DND-41 (cell line): ENCODE measurements at regions not wholly inside any gene's neighbourhood (a gene's known extent, or its start where the extent isn't known, plus 50 kb on each side); places are given as distances from the start of the nearest gene placed in this dataset.
A peak's percentile ranks its signal among the peaks of the same experiment; 100 is the strongest.

Experiments used
- ATAC-seq: fragments of 200-7000 bp; cut with Tn5 transposase; 3 replicates; pipeline ENCODE4 v1.9.1; 2021; ENCODE audit warnings: low read depth; ENCODE audit not compliant: insufficient read depth
- DNase-seq: peaks from one replicate; pipeline ENCODE4 v3.0.0-alpha.2; 2020
- H2AFZ ChIP-seq: 2 replicates; pipeline ENCODE4 v1.6.0; 2012; ENCODE audit warnings: low read depth, low read length
- H3K27ac ChIP-seq: 2 replicates; pipeline ENCODE4 v1.5.1; 2012; ENCODE audit warnings: low read length, inconsistent platforms
- H3K27me3 ChIP-seq: fragments of 200-600 bp; sonication (generic); 2 replicates; pipeline ENCODE4 v1.6.0; 2012; ENCODE audit warnings: low read length, mild to moderate bottlenecking, inconsistent platforms; ENCODE audit not compliant: insufficient read depth, poor library complexity
- H3K36me3 ChIP-seq: 2 replicates; pipeline ENCODE4 v1.5.1; 2012; ENCODE audit warnings: low read length, inconsistent platforms; ENCODE audit not compliant: insufficient read depth
- H3K4me1 ChIP-seq: 2 replicates; pipeline ENCODE4 v1.5.1; 2012; ENCODE audit warnings: mild to moderate bottlenecking, low read length; ENCODE audit not compliant: insufficient read depth
- H3K4me2 ChIP-seq: 2 replicates; pipeline ENCODE4 v1.6.0; 2012; ENCODE audit warnings: mild to moderate bottlenecking, moderate library complexity, low read length, inconsistent platforms; ENCODE audit not compliant: insufficient read depth
- H3K4me3 ChIP-seq, 2 experiments: fragments of 200-600 bp in 1 of 2; shearing (Covaris generic) in 1 of 2; 2 replicates each; pipeline ENCODE4 v1.5.1; 2012 to 2016; ENCODE audit warnings: inconsistent platforms in 2 of 2, low read length in 2 of 2, mild to moderate bottlenecking in 2 of 2, low read depth in 1 of 2, moderate library complexity in 1 of 2
- H3K79me2 ChIP-seq: 2 replicates; pipeline ENCODE4 v1.6.0; 2012; ENCODE audit warnings: low read length, inconsistent platforms; ENCODE audit not compliant: insufficient read depth
- H3K9ac ChIP-seq: 2 replicates; pipeline ENCODE4 v1.6.0; 2012; ENCODE audit warnings: low read depth, mild to moderate bottlenecking, inconsistent platforms, low read length, moderate library complexity
- H3K9me3 ChIP-seq: 2 replicates; pipeline ENCODE4 v1.5.1; 2012; ENCODE audit warnings: low read length, moderate library complexity, mild to moderate bottlenecking, inconsistent platforms; ENCODE audit not compliant: insufficient read depth, severe bottlenecking
- H4K20me1 ChIP-seq: 2 replicates; pipeline ENCODE4 v1.6.0; 2012; ENCODE audit warnings: low read length; ENCODE audit not compliant: insufficient read depth
- EZH2 ChIP-seq: IDR thresholded peaks from 3 replicates; pipeline ENCODE4 v1.6.1; 2012; ENCODE audit warnings: borderline replicate concordance, low read depth, mild to moderate bottlenecking, moderate library complexity, low read length, inconsistent platforms; ENCODE audit not compliant: severe bottlenecking
- TF ChIP-seq, protein P1 (sequence below): IDR thresholded peaks from 2 replicates; pipeline ENCODE4 v1.5.1; 2012; ENCODE audit warnings: borderline replicate concordance, low read length, moderate library complexity, mild to moderate bottlenecking; ENCODE audit not compliant: poor library complexity, severe bottlenecking; ENCODE audit errors: extremely low read depth

DNA sequence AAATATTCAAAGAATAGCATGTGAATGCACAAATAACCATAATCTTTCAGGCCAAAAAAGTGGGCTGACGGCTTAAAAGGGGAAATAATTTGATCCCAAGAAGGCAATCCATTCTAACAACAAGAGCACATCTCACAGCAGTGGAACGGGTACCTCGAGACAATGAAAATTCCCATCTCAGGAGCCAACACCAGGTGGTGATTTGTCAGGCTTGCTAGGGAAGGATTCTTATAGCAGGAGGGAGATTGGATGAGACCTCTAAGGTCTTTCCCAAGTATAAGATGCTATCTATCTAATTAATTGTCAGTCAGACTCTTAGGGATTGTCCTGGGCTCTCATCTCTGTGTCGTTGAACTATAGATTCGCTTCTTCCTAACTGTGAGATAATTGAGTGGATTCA is 284.0 kb downstream of the ETS1 start:
- ATAC-seq = no peak
- peak overlapping the region; percentile 90 for H3K27ac ChIP-seq
- peak overlapping the region; percentile 61 for H3K4me2 ChIP-seq
- no peaks in the 10 kb centered on the region for H3K36me3 ChIP-seq
- TF ChIP-seq EZH2 = no peak
- TF ChIP-seq, protein P1, sequence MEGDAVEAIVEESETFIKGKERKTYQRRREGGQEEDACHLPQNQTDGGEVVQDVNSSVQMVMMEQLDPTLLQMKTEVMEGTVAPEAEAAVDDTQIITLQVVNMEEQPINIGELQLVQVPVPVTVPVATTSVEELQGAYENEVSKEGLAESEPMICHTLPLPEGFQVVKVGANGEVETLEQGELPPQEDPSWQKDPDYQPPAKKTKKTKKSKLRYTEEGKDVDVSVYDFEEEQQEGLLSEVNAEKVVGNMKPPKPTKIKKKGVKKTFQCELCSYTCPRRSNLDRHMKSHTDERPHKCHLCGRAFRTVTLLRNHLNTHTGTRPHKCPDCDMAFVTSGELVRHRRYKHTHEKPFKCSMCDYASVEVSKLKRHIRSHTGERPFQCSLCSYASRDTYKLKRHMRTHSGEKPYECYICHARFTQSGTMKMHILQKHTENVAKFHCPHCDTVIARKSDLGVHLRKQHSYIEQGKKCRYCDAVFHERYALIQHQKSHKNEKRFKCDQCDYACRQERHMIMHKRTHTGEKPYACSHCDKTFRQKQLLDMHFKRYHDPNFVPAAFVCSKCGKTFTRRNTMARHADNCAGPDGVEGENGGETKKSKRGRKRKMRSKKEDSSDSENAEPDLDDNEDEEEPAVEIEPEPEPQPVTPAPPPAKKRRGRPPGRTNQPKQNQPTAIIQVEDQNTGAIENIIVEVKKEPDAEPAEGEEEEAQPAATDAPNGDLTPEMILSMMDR = no peak
- no peak overlapping the region for H3K4me3 ChIP-seq
- H3K27me3 ChIP-seq = no peaks in the 10 kb centered on the region
- H4K20me1 ChIP-seq = no peaks in the 10 kb centered on the region
- H3K9me3 ChIP-seq = no peaks in the 10 kb centered on the region
- no peaks in the 10 kb centered on the region for H3K79me2 ChIP-seq
- peaks cover 64% of the 10 kb centered on the region for H3K4me1 ChIP-seq
- H2AFZ ChIP-seq = no peak overlapping the region
- no peak for DNase-seq
- H3K9ac ChIP-seq = peak overlapping the region; percentile 25; the same call in 1 of the 2 replicates

DNA sequence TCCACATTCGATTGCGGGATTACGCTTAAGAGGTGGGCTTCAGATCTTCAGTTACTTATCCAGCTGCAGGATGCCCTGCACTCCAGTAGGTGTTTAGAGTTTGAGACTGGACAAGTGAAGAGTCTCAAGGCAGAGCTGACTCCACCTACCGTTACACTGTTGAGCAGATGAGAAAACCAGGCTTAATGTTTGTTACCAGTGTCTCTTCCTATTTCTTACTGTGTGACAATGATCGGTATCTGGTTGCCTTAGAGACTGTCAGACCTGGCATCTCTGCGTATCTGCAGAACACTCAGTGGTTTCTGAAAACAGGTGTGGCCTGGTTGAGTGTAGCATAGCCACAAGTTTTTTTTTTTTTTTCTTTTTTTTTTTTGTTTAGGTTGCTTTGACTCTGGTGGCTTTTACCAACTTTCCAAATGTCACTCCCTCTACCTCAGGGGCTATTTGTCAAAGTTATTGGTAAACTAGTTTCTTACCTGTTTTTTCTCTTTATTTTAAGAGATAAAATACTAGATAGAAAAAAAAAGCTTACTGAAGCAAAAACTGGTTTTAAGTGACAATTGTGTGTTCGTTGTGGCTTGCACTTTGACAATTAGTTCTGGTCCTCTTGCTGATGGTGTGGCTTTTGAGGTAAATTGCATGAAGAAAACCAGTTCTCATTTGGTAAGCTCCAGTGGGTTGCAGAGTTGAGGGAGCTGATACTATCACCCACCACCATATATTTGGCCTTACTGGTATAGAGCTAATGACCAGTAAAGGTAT is 284.8 kb downstream of the ETS1 start:
- no peak for TF ChIP-seq EZH2
- TF ChIP-seq, protein P1 = peak; percentile 51
- H3K9me3 ChIP-seq = no peaks in the 10 kb centered on the region
- no peaks in the 10 kb centered on the region for H3K27me3 ChIP-seq
- peak overlapping the region; percentile 67 for H2AFZ ChIP-seq
- H3K4me1 ChIP-seq = peaks cover 64% of the 10 kb centered on the region
- no peaks in the 10 kb centered on the region for H3K36me3 ChIP-seq
- H3K79me2 ChIP-seq = no peaks in the 10 kb centered on the region
- H3K4me2 ChIP-seq = peak overlapping the region; percentile 61
- peak overlapping the region; percentile 90 for H3K27ac ChIP-seq
- ATAC-seq = peak; percentile 98
- H4K20me1 ChIP-seq = no peaks in the 10 kb centered on the region
- DNase-seq = peak; percentile 87
- H3K4me3 ChIP-seq = peak overlapping the region in 1 of 2 experiments; percentile 33; a peak in 2 of 4 replicates
- peak overlapping the region; percentile 45 for H3K9ac ChIP-seq

DNA sequence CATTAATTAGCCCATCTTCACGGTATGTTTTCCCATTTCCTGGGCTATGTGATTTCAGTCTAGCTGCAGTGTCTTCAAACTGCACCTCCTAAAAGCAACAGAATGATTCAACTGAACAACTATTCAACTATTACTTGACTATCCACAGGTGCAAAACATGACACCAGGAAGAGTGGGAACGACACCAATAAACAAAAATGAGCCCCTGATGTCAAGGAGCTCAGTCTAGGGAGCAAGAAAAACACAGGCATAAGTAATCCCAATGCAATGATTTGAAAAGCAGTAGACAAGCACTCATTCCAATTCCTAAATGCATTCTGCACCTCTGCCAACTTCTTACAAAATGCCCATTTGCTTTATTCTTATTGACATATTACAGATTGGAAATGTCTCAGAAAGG is 285.6 kb downstream of the ETS1 start:
- Histone ChIP-seq H2AFZ (peak overlapping the region; percentile 67), H3K79me2 (no peaks in the 10 kb centered on the region), H3K4me1 (peaks cover 71% of the 10 kb centered on the region), H3K27me3 (no peaks in the 10 kb centered on the region), H3K27ac (peak overlapping the region; percentile 90), H3K9ac (peak overlapping the region; percentile 45), H3K4me2 (peak overlapping the region; percentile 61), H3K36me3 (no peaks in the 10 kb centered on the region), H3K4me3 (peak overlapping the region in 1 of 2 experiments; percentile 33; a peak in 2 of 4 replicates), H4K20me1 (no peaks in the 10 kb centered on the region), H3K9me3 (no peaks in the 10 kb centered on the region)
- ATAC-seq = no peak
- no peak for DNase-seq
- no peak for TF ChIP-seq EZH2
- TF ChIP-seq, protein P1 = no peak
